Stomach (tissue), 4 donors: ENCODE measurements at regions not wholly inside any gene's neighbourhood (a gene's known extent, or its start where the extent isn't known, plus 50 kb on each side); places are given as distances from the start of the nearest gene placed in this dataset.

Experiments used
- EP300 ChIP-seq: sonication (generic); formaldehyde crosslinking; IDR thresholded peaks from one replicate; pipeline ENCODE4 v1.6.1; 2017; ENCODE audit warnings: antibody characterized with exemption
- POLR2A ChIP-seq, 4 donors: fragments of 450-650 bp; IDR thresholded peaks; one replicate each; pipeline ENCODE4 v1.6.1; 2016; ENCODE audit warnings: antibody characterized with exemption in 4 of 4, control low read depth in 2 of 4, mild to moderate bottlenecking in 1 of 4, moderate library complexity in 1 of 4
- POLR2AphosphoS5 ChIP-seq, 3 donors: sonication (generic); formaldehyde crosslinking; IDR thresholded peaks; one replicate each; pipeline ENCODE4 v1.6.1; 2016; ENCODE audit warnings: antibody characterized with exemption in 3 of 3
- TF ChIP-seq, protein P1 (sequence below), 7 experiments: fragments of 450-650 bp in 4 of 7; fragments of 200-600 bp in 3 of 7; sonication (generic) in 3 of 7; IDR thresholded peaks; one replicate each; pipeline ENCODE4 v1.5.1; 2016 to 2019; ENCODE audit warnings: antibody characterized with exemption in 7 of 7, control low read depth in 2 of 7, mild to moderate bottlenecking in 1 of 7

DNA sequence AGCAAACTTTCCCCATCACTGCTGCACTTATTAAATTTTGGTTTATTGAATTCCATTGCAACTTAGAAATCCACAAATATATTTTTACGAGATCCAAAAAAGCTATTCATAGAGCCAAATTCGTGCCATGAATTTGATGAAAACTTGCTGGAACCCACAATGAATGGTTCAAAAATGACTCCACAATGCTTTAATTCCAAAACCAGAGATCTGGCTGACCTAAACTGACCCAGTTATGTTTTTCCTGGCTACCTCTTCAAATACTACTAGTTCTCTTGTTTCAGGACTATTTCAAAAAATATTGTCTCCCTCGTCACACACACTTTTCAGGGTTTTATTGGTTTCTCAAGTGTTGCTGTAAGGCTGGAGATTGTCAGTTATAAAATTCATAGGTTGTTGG is 474.8 kb downstream of the PDGFC start:
- TF ChIP-seq, protein P1, sequence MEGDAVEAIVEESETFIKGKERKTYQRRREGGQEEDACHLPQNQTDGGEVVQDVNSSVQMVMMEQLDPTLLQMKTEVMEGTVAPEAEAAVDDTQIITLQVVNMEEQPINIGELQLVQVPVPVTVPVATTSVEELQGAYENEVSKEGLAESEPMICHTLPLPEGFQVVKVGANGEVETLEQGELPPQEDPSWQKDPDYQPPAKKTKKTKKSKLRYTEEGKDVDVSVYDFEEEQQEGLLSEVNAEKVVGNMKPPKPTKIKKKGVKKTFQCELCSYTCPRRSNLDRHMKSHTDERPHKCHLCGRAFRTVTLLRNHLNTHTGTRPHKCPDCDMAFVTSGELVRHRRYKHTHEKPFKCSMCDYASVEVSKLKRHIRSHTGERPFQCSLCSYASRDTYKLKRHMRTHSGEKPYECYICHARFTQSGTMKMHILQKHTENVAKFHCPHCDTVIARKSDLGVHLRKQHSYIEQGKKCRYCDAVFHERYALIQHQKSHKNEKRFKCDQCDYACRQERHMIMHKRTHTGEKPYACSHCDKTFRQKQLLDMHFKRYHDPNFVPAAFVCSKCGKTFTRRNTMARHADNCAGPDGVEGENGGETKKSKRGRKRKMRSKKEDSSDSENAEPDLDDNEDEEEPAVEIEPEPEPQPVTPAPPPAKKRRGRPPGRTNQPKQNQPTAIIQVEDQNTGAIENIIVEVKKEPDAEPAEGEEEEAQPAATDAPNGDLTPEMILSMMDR (IDR thresholded peaks at IDR 0.05), result no peak
- no peak for TF ChIP-seq POLR2AphosphoS5 (IDR thresholded peaks at IDR 0.05)
- TF ChIP-seq POLR2A (IDR thresholded peaks at IDR 0.05), result no peak
- no peak for TF ChIP-seq EP300
